NCI-H2171 treated with DMSO at 0.1 percent for 48 hours (cell line): ENCODE measurements at regions not wholly inside any gene's neighbourhood (a gene's known extent, or its start where the extent isn't known, plus 50 kb on each side); places are given as distances from the start of the nearest gene placed in this dataset.
"Not testable (repeated sequence)": the region's sequence is repeated elsewhere in the genome, so short reads cannot be mapped to it uniquely, and the experiment has no call there.

Source experiments
- DNase-seq: peaks from one replicate; lab custom pipeline; 2025; lab: John Stamatoyannopoulos, UW

GRCh38 chr9:41839786-41840185 is 289.4 kb downstream of the CNTNAP3B start:
- DNase-seq, result not testable (repeated sequence)

GRCh38 chr9:41838953-41839352 is 290.3 kb downstream of the CNTNAP3B start:
- DNase-seq, result not testable (repeated sequence)

GRCh38 chr9:41838562-41838851 is 290.7 kb downstream of the CNTNAP3B start:
- DNase-seq, result not testable (repeated sequence)

- not testable (repeated sequence) for DNase-seq
These were observed 291.3 kb downstream of the CNTNAP3B start for GRCh38 chr9:41837684-41838561.

- DNase-seq, result not testable (repeated sequence)
These were observed 296.1 kb downstream of the CNTNAP3B start for GRCh38 chr9:41833108-41833507.

GRCh38 chr9:41824723-41825122 is 304.5 kb downstream of the CNTNAP3B start:
- DNase-seq, result not testable (repeated sequence)

- not testable (repeated sequence) for DNase-seq
These were observed 326.5 kb downstream of the CNTNAP3B start for GRCh38 chr9:41802706-41803105.

- not testable (repeated sequence) for DNase-seq
These were observed 330.5 kb downstream of the CNTNAP3B start for GRCh38 chr9:41798684-41799083.

GRCh38 chr9:41790719-41791363 is 338.4 kb downstream of the CNTNAP3B start:
- DNase-seq, result not testable (repeated sequence)

GRCh38 chr9:41790007-41790406 is 339.2 kb downstream of the CNTNAP3B start:
- DNase-seq, result not testable (repeated sequence)

- not testable (repeated sequence) for DNase-seq
These were observed 339.8 kb downstream of the CNTNAP3B start for GRCh38 chr9:41789387-41789786.

GRCh38 chr9:41787951-41788350 is 341.3 kb downstream of the CNTNAP3B start:
- not testable (repeated sequence) for DNase-seq

GRCh38 chr9:41787270-41787669 is 342.0 kb downstream of the CNTNAP3B start:
- DNase-seq, result not testable (repeated sequence)

GRCh38 chr9:41784006-41784405 is 345.2 kb downstream of the CNTNAP3B start:
- DNase-seq, result not testable (repeated sequence)

GRCh38 chr9:41783070-41783810 is 346.0 kb downstream of the CNTNAP3B start:
- DNase-seq, result not testable (repeated sequence)

GRCh38 chr9:41781899-41782298 is 347.3 kb downstream of the CNTNAP3B start:
- DNase-seq, result not testable (repeated sequence)

- DNase-seq, result not testable (repeated sequence)
These were observed 349.3 kb downstream of the CNTNAP3B start for GRCh38 chr9:41779897-41780406.

GRCh38 chr9:41779192-41779591 is 350.0 kb downstream of the CNTNAP3B start:
- not testable (repeated sequence) for DNase-seq

- DNase-seq, result not testable (repeated sequence)
These were observed 350.6 kb downstream of the CNTNAP3B start for GRCh38 chr9:41778535-41779071.

- not testable (repeated sequence) for DNase-seq
These were observed 351.7 kb downstream of the CNTNAP3B start for GRCh38 chr9:41777536-41777935.

GRCh38 chr9:41772541-41772940 is 356.7 kb downstream of the CNTNAP3B start:
- DNase-seq, result not testable (repeated sequence)

- not testable (repeated sequence) for DNase-seq
These were observed 357.5 kb downstream of the CNTNAP3B start for GRCh38 chr9:41771693-41772092.
